DMS 273 (cell line): ENCODE measurements at regions not wholly inside any gene's neighbourhood (a gene's known extent, or its start where the extent isn't known, plus 50 kb on each side); places are given as distances from the start of the nearest gene placed in this dataset.

ENCODE experiments used
- DNase-seq: peaks from one replicate; lab custom pipeline; 2025; ENCODE audit not compliant: unreplicated experiment; lab: John Stamatoyannopoulos, UW

DNA sequence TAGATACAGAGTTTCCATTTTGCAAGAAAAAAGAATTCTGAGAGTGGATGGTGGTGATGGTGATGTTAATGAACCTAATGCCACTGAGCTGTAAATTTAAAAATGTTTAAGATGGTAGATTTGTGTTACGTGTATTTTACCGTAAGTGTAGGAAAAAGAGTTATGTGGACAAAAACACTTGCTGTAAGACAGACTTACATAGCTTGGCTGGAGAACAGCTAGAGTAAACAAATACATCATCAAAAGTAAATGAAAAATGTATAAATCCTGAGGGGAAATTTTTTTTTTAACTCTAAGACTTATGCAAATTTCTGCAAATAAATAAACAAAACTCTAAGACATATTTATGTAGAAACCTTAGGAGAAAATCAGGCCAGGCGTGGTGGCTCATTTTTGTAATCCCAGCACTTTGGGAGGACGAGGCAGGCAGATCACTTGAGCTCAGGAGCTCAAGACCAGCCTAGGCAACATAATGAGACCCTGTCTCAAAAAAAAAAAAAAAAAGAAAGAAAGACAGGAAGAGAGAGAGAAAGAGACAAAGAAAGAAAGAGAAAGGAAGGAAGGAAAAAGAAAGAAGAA is 66.2 kb upstream of the CDK13 start:
- DNase-seq, result no peak

GRCh38 chr7:39888171-39888853 is 61.7 kb upstream of the CDK13 start:
- no peak for DNase-seq

DNA sequence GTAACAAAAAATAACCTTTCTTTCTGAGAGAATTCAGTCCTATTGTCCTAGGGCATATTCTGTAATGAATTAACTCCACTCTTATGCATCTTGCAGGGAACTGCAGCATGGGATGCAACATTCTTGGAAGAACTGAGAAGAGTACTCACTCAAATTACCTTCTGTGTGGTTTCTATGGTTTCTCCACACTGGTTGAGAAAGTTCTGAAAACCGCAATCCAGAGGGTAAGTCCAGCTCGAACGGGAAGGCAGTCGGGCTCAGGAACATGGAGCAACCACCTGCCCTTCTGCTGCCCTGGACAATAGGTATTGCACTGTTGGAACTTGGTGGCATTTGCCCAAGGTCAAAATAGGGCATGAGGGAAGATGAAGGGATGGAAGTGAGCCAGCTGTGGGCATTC is 59.6 kb upstream of the CDK13 start:
- DNase-seq, result no peak

GRCh38 chr7:39891894-39892293 is 58.2 kb upstream of the CDK13 start:
- DNase-seq, result no peak

DNA sequence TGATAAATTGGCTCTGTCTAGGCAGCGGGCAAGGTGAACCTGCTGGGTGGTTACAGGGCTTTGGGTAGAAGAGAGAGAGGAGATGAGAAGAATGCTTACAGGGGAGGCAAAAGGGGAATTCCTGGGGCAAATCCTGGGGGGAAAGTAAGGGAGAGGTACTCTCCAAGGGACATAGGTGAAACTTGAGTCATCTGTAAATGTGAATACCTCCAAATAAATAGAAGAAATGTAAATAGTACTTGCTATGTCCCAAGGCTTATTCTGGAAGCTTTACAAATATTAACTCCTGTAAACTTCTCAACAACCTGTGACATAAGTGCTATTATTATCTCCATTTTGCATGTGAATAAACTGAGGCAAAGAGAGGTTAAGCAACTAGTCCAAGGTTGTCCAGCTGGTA is 57.7 kb upstream of the CDK13 start:
- DNase-seq, result no peak

GRCh38 chr7:39894904-39895303 is 55.2 kb upstream of the CDK13 start:
- no peak for DNase-seq

- DNase-seq, result no peak
Observed at GRCh38 chr7:39896840-39897239, 53.2 kb upstream of the CDK13 start.

DNA sequence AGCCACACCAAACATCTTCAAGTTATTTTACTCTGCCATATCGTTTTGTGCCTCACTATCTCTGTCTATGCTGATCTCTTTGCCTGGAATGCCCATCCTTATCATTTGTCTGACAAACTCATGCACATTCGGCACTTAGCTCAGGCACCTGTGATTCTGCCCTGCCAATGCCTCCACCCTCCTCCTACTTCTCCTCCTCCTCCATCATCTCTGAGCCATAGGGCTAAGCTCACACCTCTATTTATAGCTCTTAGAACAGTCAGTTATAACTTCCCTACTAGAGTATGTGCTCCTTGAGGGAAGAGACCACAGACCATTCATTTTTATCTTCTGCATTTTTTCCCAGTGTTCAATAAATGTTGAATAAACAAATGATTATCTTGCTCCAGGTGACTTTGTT is 51.2 kb upstream of the CDK13 start:
- DNase-seq, result no peak
